NCI-H1436 (cell line): ENCODE measurements at regions not wholly inside any gene's neighbourhood (a gene's known extent, or its start where the extent isn't known, plus 50 kb on each side); places are given as distances from the start of the nearest gene placed in this dataset.

Source experiments
- DNase-seq: peaks from one replicate; lab custom pipeline; 2025; lab: John Stamatoyannopoulos, UW

GRCh38 chr11:94671553-94672366 lies 96.4 kb upstream of the AMOTL1 start:
- no peak for DNase-seq

DNA sequence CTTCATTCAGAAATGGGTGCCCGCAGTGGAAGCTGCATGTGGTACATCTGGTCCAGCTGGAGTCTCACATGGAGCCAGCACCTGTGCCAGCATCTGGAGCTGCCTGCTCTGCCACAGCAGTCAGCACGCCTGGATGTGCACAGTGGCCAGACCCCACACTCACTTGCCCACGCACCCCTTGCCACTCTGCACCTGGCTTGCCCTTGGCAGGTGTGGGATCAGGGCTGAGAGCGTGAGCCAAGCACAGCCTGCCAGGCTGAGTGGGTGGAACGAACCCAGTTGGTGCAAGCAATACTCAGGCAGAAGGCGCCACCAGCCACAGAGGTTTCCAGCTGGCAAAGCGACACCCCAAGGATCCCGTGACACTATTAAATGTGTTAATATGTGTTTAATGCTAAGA lies 95.5 kb upstream of the AMOTL1 start:
- no peak for DNase-seq

DNA sequence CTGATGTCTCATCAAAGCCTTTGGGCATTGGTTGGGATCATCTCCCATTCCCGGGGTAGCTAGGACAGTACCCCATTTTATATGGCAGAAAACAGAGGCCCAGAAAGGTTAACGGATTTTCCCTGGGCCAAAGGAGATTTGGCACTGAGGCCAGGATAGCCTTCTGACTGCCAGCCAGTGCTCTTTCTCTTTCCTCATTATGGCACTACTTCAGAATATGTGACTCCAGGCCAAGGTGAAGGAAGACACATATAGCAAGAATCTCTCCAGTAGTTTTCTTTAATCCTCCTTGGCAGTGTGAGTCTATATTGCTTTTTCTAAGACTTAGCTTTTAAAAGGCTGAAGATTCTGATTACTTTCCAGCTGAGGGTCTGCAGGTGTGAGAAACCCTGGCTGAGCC lies 94.8 kb upstream of the AMOTL1 start:
- DNase-seq: no peak

GRCh38 chr11:94673951-94674491 lies 94.1 kb upstream of the AMOTL1 start:
- peak; percentile 94 for DNase-seq

- DNase-seq: peak; percentile 76
These were observed 92.9 kb upstream of the AMOTL1 start for GRCh38 chr11:94675239-94675638.

DNA sequence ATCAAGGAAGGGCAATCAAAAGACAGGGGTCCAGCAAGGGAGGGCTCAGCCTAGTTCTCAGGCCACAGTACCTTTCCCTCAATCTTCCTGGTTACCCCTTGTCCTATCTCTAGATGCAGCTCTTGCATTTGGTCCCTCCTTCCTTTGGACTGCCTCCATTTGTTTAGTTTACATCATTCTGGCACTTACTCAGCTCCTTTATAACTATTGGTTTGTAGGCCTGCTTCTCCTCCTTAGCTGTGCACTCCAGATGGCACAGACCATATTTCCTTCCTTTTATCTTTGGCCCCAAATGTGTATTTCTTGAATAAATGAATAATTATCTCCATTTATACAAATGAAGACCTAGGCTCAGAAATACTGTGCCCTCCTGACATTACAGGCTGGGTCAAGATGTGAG lies 92.3 kb upstream of the AMOTL1 start:
- no peak for DNase-seq

- no peak for DNase-seq
These were observed 91.3 kb upstream of the AMOTL1 start for GRCh38 chr11:94676814-94677213.

GRCh38 chr11:94678236-94678635 lies 89.9 kb upstream of the AMOTL1 start:
- no peak for DNase-seq

DNA sequence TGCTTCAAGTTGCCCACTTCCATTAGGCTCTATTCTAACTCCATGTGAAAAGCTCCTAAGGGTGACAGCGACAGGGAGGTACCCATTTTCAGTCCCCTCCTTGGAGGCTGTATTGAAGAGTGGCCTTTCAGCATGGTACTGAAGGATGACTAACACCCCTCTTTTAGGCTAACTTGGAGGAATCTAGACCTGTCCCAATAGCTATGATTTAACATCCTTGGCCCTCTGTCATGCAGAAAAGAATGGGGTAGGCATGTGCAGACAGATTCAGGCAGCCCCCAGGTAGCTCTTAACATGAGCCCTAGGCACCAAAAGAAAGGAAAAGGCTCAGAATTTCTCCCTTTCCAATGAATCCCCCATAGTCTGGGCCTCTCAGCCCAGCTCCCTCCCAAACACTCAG lies 89.3 kb upstream of the AMOTL1 start:
- no peak for DNase-seq

GRCh38 chr11:94680426-94680825 lies 87.7 kb upstream of the AMOTL1 start:
- DNase-seq: no peak

DNA sequence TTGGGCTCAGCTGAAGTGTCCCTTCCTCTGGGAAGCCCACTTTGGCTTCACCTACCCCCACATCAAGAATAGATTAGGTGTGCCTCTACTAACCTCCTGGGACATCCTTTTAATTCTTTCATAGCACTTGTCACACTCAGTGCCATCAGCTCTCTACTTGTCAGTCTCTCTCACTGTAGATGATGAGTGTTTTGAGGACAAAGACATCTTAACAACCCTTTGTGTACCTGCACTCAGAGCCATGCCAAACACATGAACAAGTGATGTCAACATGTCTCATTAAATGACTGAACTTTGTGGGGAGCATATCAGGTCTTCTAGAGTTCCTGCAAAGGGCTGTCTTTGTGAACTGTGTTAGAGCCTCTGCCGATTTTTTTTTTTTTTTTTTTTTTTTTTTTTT lies 87.0 kb upstream of the AMOTL1 start:
- DNase-seq: no peak

DNA sequence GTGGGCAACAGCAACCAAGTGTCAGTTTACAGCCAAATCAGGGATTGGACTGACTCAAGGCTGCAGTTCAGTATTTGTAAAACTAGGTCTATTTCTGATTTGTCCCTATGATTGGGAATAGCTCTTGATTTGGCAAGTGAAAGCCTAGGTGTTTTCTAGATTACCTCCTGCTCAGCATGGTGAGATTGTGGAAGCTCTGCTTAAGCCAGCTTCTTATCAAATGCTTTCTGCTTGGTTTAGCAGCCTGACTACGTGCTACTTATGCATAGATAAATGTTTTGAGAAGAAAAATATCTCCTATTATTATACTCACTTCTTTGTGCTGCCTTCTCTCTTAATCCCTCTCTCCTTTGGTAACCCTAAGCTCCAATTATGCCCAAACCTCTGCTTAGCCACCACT lies 86.3 kb upstream of the AMOTL1 start:
- no peak for DNase-seq

GRCh38 chr11:94694309-94695060 lies 73.7 kb upstream of the AMOTL1 start:
- no peak for DNase-seq

DNA sequence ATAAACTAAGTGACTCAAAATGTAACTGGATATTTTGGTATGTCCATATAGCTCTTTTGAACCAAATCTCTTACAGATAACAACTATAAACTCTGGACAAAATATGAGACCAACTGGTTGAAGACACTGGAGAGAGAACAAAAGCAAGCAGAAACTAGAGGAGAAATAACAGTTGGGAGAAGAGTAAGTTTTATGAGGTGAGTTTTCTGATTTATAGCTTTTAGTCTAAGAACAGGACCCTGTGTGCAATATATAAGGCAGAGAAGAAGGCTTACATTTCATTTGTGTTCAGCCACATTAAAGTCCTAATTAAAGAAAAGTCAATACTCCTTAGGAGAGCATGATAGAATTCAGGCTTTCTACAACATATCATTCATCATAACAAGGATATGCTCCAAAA lies 71.0 kb upstream of the AMOTL1 start:
- DNase-seq: no peak

DNA sequence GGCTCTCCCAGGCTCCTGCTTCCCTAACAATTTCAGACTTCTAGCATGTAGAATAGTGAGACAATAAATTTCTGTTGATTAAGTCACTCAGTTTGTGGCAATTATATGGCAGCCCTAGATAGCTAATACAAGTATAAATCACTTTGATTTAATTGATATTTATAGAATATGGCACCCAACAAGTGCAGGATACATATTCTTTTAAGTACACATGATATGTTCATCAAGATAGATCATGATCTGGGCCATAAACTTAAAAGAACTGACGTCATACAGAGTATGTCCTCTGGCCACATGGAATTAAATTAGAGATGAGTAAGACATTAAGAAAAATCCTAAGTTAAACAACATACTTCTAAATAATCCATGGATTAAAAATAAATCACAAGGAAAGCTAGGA lies 67.5 kb upstream of the AMOTL1 start:
- DNase-seq: no peak

DNA sequence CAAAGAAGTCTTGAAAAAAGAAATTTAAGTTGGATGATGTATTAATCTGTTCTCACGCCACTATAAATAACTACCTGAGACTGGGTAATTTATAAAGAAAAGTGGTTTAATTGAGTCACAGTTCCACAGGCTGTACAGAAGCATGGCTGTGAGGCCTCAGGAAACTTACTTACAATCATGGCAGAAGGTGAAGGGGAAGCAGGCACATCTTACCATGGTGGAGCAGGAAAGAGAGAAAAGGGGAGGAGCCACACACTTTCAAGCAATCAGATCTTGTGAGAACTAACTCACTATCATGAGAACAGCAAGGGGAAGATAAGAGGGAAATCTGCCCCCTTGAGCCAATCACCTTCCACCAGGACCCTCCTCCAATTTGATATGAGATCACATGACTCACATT lies 65.7 kb upstream of the AMOTL1 start:
- no peak for DNase-seq

DNA sequence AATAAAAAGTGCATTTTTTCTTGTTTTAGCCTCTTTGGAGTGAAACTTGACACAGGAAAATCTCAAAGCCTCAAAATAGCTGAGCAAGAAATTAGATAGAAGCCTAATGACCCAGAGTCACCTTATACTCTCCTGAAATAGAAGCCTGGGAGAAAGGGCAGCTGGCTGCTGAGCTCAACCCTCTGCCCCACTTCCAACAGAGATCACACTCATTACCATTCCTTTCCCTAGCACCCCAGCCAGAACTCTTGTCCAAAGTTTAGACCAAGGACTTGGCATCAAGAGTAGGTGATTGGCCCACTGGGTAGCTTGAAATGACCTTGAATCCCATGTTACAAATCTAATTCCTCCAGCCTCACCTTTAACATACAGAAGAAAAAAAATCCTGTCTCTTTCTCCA lies 62.7 kb upstream of the AMOTL1 start:
- DNase-seq: no peak

DNA sequence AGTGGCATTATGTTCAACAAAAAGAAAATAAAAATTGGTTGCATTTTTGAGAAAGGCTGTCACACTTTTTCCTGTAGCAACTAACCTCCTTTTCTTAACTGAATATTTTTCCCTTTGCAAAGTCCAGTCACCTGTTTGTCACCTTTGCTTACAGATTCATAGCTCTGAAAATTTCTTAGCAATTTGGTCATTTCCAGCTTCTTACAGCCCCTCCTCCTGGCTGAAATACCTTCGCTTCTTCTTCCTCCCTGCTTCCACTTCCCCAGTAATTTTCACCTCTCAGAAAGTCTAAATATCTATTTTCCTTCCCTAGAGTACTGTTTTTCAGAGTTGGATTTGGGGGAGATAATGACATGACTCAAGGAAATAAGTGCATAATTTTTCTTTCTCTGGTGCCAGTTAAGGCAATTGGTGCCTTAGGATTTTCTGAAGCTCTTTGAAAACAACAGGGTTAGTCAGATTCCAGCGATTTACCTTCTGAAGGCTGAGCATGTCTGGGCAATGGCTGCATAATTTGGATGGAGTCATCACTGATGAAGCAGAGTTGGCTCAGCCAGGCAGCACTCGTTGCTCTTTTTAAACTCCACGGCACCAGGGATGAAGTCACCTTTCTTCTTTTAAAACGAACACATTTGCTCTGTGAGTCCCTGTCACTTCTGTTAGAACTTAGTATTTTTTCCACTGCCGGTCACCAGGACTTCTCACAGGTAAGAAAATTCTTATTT lies 62.1 kb upstream of the AMOTL1 start:
- peak; percentile 28 for DNase-seq

DNA sequence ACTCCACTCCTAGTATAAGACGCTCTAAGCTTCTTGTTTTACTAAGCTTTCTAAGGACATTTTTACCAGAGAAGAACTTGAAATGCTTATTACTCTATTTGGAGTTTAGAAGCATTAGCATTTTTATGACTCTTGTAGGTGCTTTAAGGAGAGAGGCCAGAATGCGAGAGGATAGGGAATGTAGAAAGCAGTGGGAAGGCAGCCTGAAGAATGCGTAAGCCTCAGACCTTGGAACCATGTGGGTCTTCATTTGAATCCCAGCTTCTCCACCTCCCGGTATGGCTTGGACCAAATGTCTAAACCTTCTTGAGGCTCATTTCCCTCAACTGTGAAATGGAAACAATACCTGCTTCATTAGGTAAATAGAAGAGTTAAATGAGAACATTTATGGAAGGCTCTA lies 60.0 kb upstream of the AMOTL1 start:
- no peak for DNase-seq

DNA sequence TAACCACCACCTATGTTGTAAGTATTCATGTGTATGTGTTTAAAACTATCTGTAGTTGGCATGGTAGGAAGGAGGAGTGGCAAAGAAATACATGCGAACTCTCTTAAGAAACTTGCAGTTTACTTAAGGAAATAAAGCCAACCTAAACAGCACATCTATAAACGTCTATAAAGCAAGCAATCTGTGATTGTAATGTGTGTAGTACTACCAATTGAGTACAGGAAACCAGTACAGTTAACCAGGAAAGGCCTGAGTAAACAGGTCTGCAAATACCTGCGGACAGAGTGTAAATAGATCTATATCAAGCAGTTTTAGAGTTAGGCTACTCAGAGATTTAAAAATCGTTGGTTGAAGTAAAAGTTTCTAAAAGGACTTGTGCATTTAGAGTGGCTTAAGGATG lies 59.5 kb upstream of the AMOTL1 start:
- DNase-seq: no peak

DNA sequence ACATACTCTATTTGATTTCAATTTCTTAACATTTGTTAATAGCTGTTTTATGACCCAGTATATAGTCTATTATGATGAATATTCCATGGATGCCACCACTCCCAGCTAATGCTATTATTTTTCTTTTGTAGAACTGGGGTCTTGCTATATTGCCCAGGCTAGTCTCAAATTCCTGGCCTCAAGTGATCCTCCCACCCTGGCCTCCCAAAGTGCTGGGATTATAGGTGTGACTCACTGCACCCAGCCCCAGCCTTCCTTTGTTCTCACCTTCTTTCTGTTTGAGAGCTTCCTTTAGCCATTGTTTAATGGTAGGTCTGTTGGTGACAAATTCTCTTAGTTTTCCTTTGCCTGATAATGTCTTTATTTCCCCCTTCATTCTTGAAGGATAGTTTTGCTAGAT lies 52.9 kb upstream of the AMOTL1 start:
- no peak for DNase-seq

- DNase-seq: no peak
These were observed 50.5 kb upstream of the AMOTL1 start for GRCh38 chr11:94717667-94718066.
